ENCODE measurements at regions not wholly inside any gene's neighbourhood (a gene's known extent, or its start where the extent isn't known, plus 50 kb on each side); places are given as distances from the start of the nearest gene placed in this dataset.
"Not testable (repeated sequence)": the region's sequence is repeated elsewhere in the genome, so short reads cannot be mapped to it uniquely, and the experiment has no call there.

- DNase-seq (ENCODE audit: extremely low read depth in 1 of 2, low read depth in 1 of 2), result no peak
These were observed 215.1 kb downstream of the RBM26 start for GRCh38 chr13:79190932-79191331.

DNA sequence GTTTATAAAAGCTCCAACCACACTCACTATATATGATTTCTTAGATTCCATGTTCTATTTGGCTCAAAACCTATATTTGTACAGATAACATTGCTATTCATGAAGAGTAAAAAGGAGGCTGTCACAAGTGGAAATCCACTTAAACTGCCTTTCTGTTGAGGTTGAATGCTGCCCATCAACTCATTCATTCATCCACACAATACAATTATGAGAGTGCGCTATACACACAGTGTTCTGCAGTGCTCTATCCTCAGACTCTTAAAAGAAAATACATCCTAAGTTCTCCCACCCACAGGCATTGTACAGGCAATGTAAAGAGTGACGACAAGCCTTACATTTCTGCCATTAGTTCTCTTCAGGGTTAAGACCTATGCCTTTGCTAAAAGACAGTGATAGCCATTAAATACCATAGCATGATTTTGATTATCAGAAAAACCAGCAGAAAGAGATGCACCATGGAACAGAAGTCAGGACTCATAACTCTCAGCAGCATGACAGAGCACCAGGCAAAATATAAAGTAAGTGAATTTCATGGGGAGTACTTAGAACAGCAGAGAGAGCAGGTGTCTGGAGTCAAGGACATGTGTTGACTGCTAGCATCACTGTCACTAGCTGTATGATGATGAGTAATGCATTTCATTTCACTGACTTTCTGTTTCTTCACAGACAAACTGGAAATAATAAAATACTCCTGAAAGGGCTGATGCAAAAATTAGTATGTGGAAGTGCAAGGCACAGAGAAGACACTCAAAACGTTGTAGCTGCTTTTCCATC, 218.0 kb downstream of the RBM26 start:
- DNase-seq (ENCODE audit: extremely low read depth in 1 of 2, low read depth in 1 of 2), result no peak

- DNase-seq (ENCODE audit: extremely low read depth in 1 of 2, low read depth in 1 of 2), result no peak
These were observed 220.5 kb downstream of the RBM26 start for GRCh38 chr13:79185580-79185979.

GRCh38 chr13:79183231-79183630, 222.8 kb downstream of the RBM26 start:
- DNase-seq (ENCODE audit: extremely low read depth in 1 of 2, low read depth in 1 of 2), result no peak

DNA sequence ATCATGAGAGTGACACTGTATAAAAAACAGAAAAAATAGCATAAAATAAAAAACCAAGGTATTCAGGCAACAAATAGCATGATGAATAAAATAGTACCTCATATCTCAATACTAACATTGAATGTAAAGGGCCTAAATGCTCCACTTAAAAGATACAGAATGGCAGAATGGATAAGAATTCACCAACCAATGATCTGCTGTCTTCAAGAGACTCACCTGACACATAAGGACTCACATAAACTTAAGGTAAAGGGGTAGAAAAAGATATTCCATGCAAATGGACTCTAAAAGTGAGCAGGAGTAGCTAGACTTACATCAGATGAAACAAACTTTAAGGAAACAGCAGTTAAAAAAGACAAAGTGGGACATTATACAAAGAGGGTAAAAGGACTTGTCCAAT, 232.4 kb downstream of the RBM26 start:
- DNase-seq (ENCODE audit: extremely low read depth in 1 of 2, low read depth in 1 of 2), result not testable (repeated sequence)

- not testable (repeated sequence) for DNase-seq (ENCODE audit: extremely low read depth in 1 of 2, low read depth in 1 of 2)
These were observed 233.1 kb downstream of the RBM26 start for GRCh38 chr13:79172924-79173323.

DNA sequence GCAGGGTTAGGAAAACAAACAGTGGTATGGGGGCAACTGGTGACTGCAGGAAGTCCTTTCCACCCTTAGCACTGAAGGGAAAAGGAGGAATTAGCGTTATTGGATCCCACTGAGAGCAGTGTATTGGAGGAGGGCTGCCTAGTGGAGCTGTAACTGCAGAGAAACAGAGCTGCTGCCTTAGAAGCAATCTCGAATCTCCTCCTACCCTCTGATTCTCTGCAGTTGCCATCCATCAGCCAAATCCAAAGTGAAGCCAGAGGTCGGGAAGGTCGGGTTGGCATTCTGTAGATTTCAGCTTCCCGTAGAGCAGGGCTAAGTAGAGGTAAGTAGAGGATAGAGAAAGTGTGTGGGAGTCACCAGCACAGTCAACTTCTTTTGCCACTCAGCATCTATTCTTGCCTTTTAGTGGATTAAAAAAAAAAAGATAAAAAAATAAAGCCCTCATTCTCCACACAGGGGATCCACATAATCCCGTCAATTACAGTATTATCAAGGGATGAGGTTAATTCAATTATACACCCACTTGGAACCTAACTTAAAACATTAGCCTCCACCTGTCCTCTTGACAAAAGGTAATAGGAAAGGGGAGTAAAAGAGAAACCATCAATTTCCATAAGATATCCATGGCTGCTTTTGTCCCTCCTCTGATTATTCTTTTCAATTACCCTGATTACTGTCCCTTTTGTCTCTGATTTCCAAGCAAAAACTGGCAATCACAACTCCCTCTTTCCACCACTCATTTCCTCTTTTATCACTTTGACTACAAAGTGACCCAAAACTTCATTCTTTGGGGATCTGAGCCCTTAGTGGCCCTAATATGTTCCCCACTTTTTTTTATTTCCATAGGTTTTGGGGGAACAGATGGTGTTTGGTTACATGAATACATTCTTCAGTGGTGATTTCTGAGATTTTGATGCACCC, 234.7 kb downstream of the RBM26 start:
- DNase-seq (ENCODE audit: extremely low read depth in 1 of 2, low read depth in 1 of 2), result no peak

GRCh38 chr13:79160818-79161217, 245.2 kb downstream of the RBM26 start:
- DNase-seq (ENCODE audit: extremely low read depth in 1 of 2, low read depth in 1 of 2), result no peak

GRCh38 chr13:79155883-79156282, 250.2 kb downstream of the RBM26 start:
- no peak for DNase-seq (ENCODE audit: extremely low read depth in 1 of 2, low read depth in 1 of 2)

DNA sequence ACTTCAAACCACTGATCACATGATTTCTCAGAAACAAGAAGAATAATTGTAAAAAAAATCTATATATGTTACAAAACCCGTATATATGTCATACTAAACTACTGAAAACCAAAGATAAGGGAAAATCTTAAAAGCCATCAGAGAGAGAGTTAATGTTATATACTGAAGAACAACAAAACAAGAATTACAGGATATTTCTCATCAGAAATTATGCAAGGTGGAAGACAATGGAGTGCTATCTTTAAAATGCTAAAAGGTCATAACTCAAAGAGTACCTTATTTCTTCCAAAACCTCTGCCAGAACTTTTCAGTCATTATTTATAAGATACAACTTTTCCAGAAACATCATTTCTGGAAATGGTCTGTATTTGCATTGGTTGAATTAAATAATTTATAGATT, 256.8 kb downstream of the RBM26 start:
- no peak for DNase-seq (ENCODE audit: extremely low read depth in 1 of 2, low read depth in 1 of 2)

- no peak for DNase-seq (ENCODE audit: extremely low read depth in 1 of 2, low read depth in 1 of 2)
These were observed 265.0 kb downstream of the RBM26 start for GRCh38 chr13:79141082-79141481.

- no peak for DNase-seq (ENCODE audit: extremely low read depth in 1 of 2, low read depth in 1 of 2)
These were observed 277.9 kb downstream of the RBM26 start for GRCh38 chr13:79128158-79128557.

- DNase-seq (ENCODE audit: extremely low read depth in 1 of 2, low read depth in 1 of 2), result no peak
These were observed 279.3 kb downstream of the RBM26 start for GRCh38 chr13:79126706-79127105.

- no peak for DNase-seq (ENCODE audit: extremely low read depth in 1 of 2, low read depth in 1 of 2)
These were observed 281.9 kb downstream of the RBM26 start for GRCh38 chr13:79124183-79124582.

GRCh38 chr13:79121286-79121685, 284.8 kb downstream of the RBM26 start:
- no peak for DNase-seq (ENCODE audit: extremely low read depth in 1 of 2, low read depth in 1 of 2)

GRCh38 chr13:79119578-79120107, 286.4 kb downstream of the RBM26 start:
- no peak for DNase-seq (ENCODE audit: extremely low read depth in 1 of 2, low read depth in 1 of 2)

DNA sequence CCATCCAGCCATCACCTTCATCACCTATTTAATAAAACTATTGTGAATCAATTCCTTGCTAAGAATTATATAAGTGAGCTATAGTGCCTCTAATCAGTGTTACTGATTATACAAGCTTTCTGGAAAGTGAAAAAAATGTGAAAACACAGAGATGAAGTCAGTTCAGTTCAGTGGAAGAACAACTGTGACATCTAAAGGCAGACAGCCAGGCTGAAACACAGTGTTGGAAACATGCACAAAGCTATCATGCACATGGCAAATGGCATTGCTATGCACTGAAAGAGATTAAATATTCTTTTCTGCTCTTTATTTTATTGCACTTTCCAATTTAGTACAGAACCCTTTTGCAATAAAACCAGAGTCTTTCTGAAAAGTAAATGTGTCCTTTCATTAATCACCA, 294.0 kb downstream of the RBM26 start:
- DNase-seq (ENCODE audit: extremely low read depth in 1 of 2, low read depth in 1 of 2), result no peak

GRCh38 chr13:79108914-79109643, 297.0 kb downstream of the RBM26 start:
- no peak for DNase-seq (ENCODE audit: extremely low read depth in 1 of 2, low read depth in 1 of 2)

DNA sequence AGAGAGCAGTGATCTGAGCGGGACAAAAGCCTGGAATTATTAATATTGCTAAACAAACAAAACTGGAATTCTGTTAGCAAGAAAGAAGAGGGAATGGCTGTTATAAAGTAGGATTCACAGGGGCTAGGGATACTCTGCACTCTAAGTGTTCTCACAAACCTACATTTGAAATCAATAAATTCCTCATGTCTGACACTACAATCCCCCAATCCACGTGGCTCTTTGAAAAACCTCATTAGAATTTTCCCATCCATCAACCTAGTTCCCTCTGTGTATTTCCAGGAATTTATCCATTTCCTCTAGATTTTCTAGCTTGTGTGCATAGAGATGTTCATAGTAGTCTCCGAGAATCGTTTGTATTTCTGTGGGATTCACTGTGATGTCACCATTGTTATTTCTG, 307.5 kb downstream of the RBM26 start:
- no peak for DNase-seq (ENCODE audit: extremely low read depth in 1 of 2, low read depth in 1 of 2)

DNA sequence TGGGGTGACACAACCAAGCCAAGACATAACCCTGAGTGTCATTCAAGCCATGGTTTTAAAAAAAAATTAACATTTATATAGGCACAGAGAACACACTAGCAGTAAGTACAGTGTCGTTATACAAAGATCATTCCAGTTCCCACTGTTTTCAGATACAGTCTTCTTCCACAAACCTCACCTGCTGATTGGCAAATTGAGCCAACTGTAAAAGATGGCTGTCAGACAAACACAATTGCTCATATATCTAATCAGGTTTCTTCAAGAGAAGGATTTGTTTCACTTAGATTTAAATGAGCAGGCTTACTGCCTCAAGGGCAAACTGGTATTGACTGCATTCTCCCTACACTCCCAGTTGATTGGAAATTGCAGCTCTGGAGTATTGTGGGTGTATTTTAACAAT, 308.9 kb downstream of the RBM26 start:
- DNase-seq (ENCODE audit: extremely low read depth in 1 of 2, low read depth in 1 of 2), result no peak

GRCh38 chr13:79096099-79096498, 310.0 kb downstream of the RBM26 start:
- no peak for DNase-seq (ENCODE audit: extremely low read depth in 1 of 2, low read depth in 1 of 2)
